ENCODE measurements at regions not wholly inside any gene's neighbourhood (a gene's known extent, or its start where the extent isn't known, plus 50 kb on each side); places are given as distances from the start of the nearest gene placed in this dataset.

- peak; percentile 40 for DNase-seq
- 45 to 57% methylated on average over 3 of the region's 3 CpGs for WGBS, 2 experiments (ENCODE audit: low coverage in 1 of 2, low lambda C conversion rate in 2 of 2, missing lambda C conversion rate in 2 of 2)
- Histone ChIP-seq H3K4me1 (ENCODE audit: insufficient read depth) (peaks cover 7% of the 10 kb centered on the region; the same call in 1 of the 2 replicates), H3K27ac (0 out of 2 replicates have a peak overlapping the region, but pooled peaks have one; percentile 18), H4K20me1 (ENCODE audit: insufficient read depth) (no peaks in the 10 kb centered on the region), H3F3A (ENCODE audit: insufficient read depth) (no peaks in the 10 kb centered on the region), H3K9me3 (ENCODE audit: low read depth) (no peaks in the 10 kb centered on the region), H3K36me3 (ENCODE audit: low read depth) (no peaks in the 10 kb centered on the region), H3K79me2 (ENCODE audit: insufficient read depth) (no peaks in the 10 kb centered on the region), H2AFZ (no peak overlapping the region), H3K4me2 (ENCODE audit: unreplicated experiment) (no peak overlapping the region), H3K9ac (no peak overlapping the region), H3K4me3 (no peak overlapping the region), H3K9me2 (ENCODE audit: insufficient read depth) (no peaks in the 10 kb centered on the region), H3K27me3 (replicated peaks; ENCODE audit: insufficient read depth) (no peaks in the 10 kb centered on the region)
- in situ Hi-C loops (cut with MboI): no loop called here
- TF ChIP-seq EZH2 (IDR thresholded peaks at IDR 0.05; ENCODE audit: insufficient read depth, poor library complexity, severe bottlenecking): no peak
- no peak for TF ChIP-seq EZH2phosphoT487 (IDR thresholded peaks at IDR 0.05; ENCODE audit: insufficient read depth, low read depth)
These were observed 235.4 kb upstream of the FGF13 start for GRCh38 chrX:138946926-138947325.

GRCh38 chrX:138945219-138945618 is 233.7 kb upstream of the FGF13 start:
- Histone ChIP-seq H3K9me3 (ENCODE audit: low read depth) (no peaks in the 10 kb centered on the region), H4K20me1 (ENCODE audit: insufficient read depth) (no peaks in the 10 kb centered on the region), H3K9me2 (ENCODE audit: insufficient read depth) (no peaks in the 10 kb centered on the region), H3K4me2 (ENCODE audit: unreplicated experiment) (no peak overlapping the region), H3K79me2 (ENCODE audit: insufficient read depth) (no peaks in the 10 kb centered on the region), H2AFZ (no peak overlapping the region), H3F3A (ENCODE audit: insufficient read depth) (no peaks in the 10 kb centered on the region), H3K27me3 (replicated peaks; ENCODE audit: insufficient read depth) (no peaks in the 10 kb centered on the region), H3K4me1 (ENCODE audit: insufficient read depth) (peaks cover 7% of the 10 kb centered on the region; the same call in 1 of the 2 replicates), H3K27ac (no peak overlapping the region), H3K9ac (no peak overlapping the region), H3K4me3 (no peak overlapping the region), H3K36me3 (ENCODE audit: low read depth) (no peaks in the 10 kb centered on the region)
- in situ Hi-C loops (cut with MboI): no loop called here
- TF ChIP-seq EZH2phosphoT487 (IDR thresholded peaks at IDR 0.05; ENCODE audit: insufficient read depth, low read depth): no peak
- TF ChIP-seq EZH2 (IDR thresholded peaks at IDR 0.05; ENCODE audit: insufficient read depth, poor library complexity, severe bottlenecking): no peak
- 29 to 37% methylated on average over 6 of the region's 6 CpGs for WGBS, 2 experiments (ENCODE audit: low coverage in 1 of 2, low lambda C conversion rate in 2 of 2, missing lambda C conversion rate in 2 of 2)
- DNase-seq: peak; percentile 62

- in situ Hi-C loops (cut with MboI): no loop called here
- Histone ChIP-seq H3K4me1 (ENCODE audit: insufficient read depth) (no peaks in the 10 kb centered on the region), H3K27ac (no peak overlapping the region), H3K9me3 (ENCODE audit: low read depth) (no peaks in the 10 kb centered on the region), H3K27me3 (replicated peaks; ENCODE audit: insufficient read depth) (no peaks in the 10 kb centered on the region), H2AFZ (no peak overlapping the region), H3K36me3 (ENCODE audit: low read depth) (no peaks in the 10 kb centered on the region), H3K79me2 (ENCODE audit: insufficient read depth) (no peaks in the 10 kb centered on the region), H4K20me1 (ENCODE audit: insufficient read depth) (no peaks in the 10 kb centered on the region), H3K9ac (no peak overlapping the region), H3K4me3 (no peak overlapping the region), H3K4me2 (ENCODE audit: unreplicated experiment) (no peak overlapping the region), H3K9me2 (ENCODE audit: insufficient read depth) (no peaks in the 10 kb centered on the region), H3F3A (ENCODE audit: insufficient read depth) (no peaks in the 10 kb centered on the region)
- no peak for DNase-seq
- TF ChIP-seq EZH2 (IDR thresholded peaks at IDR 0.05; ENCODE audit: insufficient read depth, poor library complexity, severe bottlenecking) (no peak), EZH2phosphoT487 (IDR thresholded peaks at IDR 0.05; ENCODE audit: insufficient read depth, low read depth) (no peak)
These were observed 227.5 kb upstream of the FGF13 start for GRCh38 chrX:138939038-138939437.

- Histone ChIP-seq H3K9me3 (ENCODE audit: low read depth) (no peaks in the 10 kb centered on the region), H2AFZ (no peak overlapping the region), H3K27me3 (replicated peaks; ENCODE audit: insufficient read depth) (no peaks in the 10 kb centered on the region), H3K79me2 (ENCODE audit: insufficient read depth) (no peaks in the 10 kb centered on the region), H3K9me2 (ENCODE audit: insufficient read depth) (no peaks in the 10 kb centered on the region), H3K4me3 (no peak overlapping the region), H3K4me1 (ENCODE audit: insufficient read depth) (no peaks in the 10 kb centered on the region), H3K9ac (no peak overlapping the region), H3F3A (ENCODE audit: insufficient read depth) (no peaks in the 10 kb centered on the region), H3K36me3 (ENCODE audit: low read depth) (no peaks in the 10 kb centered on the region), H3K4me2 (ENCODE audit: unreplicated experiment) (no peak overlapping the region), H4K20me1 (ENCODE audit: insufficient read depth) (no peaks in the 10 kb centered on the region), H3K27ac (no peak overlapping the region)
- TF ChIP-seq EZH2phosphoT487 (IDR thresholded peaks at IDR 0.05; ENCODE audit: insufficient read depth, low read depth) (no peak), EZH2 (IDR thresholded peaks at IDR 0.05; ENCODE audit: insufficient read depth, poor library complexity, severe bottlenecking) (no peak)
- in situ Hi-C loops (cut with MboI): no loop called here
- WGBS, 2 experiments (ENCODE audit: low coverage in 1 of 2, low lambda C conversion rate in 2 of 2, missing lambda C conversion rate in 2 of 2): 63 to 100% methylated on average over 1 of the region's 1 CpG
- no peak for DNase-seq
These were observed 226.5 kb upstream of the FGF13 start for GRCh38 chrX:138938003-138938402.

GRCh38 chrX:138931212-138931611 is 219.7 kb upstream of the FGF13 start:
- WGBS, 2 experiments (ENCODE audit: low coverage in 1 of 2, low lambda C conversion rate in 2 of 2, missing lambda C conversion rate in 2 of 2): 50 to 52% methylated on average over 2 of the region's 2 CpGs
- Histone ChIP-seq H3K9me2 (ENCODE audit: insufficient read depth) (no peaks in the 10 kb centered on the region), H3K36me3 (ENCODE audit: low read depth) (no peaks in the 10 kb centered on the region), H3K9ac (no peak overlapping the region), H4K20me1 (ENCODE audit: insufficient read depth) (no peaks in the 10 kb centered on the region), H2AFZ (no peak overlapping the region), H3K4me1 (ENCODE audit: insufficient read depth) (peaks cover 3% of the 10 kb centered on the region; the same call in 1 of the 2 replicates), H3K27me3 (replicated peaks; ENCODE audit: insufficient read depth) (no peaks in the 10 kb centered on the region), H3K9me3 (ENCODE audit: low read depth) (no peaks in the 10 kb centered on the region), H3K27ac (no peak overlapping the region), H3F3A (ENCODE audit: insufficient read depth) (0 out of 2 replicates have a peak, but pooled peaks cover 4% of the 10 kb centered on the region), H3K4me3 (no peak overlapping the region), H3K79me2 (ENCODE audit: insufficient read depth) (no peaks in the 10 kb centered on the region), H3K4me2 (ENCODE audit: unreplicated experiment) (no peak overlapping the region)
- DNase-seq: no peak
- in situ Hi-C loops (cut with MboI): no loop called here
- no peak for TF ChIP-seq EZH2 (IDR thresholded peaks at IDR 0.05; ENCODE audit: insufficient read depth, poor library complexity, severe bottlenecking)
- no peak for TF ChIP-seq EZH2phosphoT487 (IDR thresholded peaks at IDR 0.05; ENCODE audit: insufficient read depth, low read depth)
